HCT116 (cell line): ENCODE measurements at regions not wholly inside any gene's neighbourhood (a gene's known extent, or its start where the extent isn't known, plus 50 kb on each side); places are given as distances from the start of the nearest gene placed in this dataset.

Experiments
- ATAC-seq: fragments of 200-7000 bp; cut with Tn5 transposase; 2 replicates; pipeline ENCODE4 v1.9.1; 2020; ENCODE audit warnings: mild to moderate bottlenecking, moderate library complexity
- BruUV-seq: library from RNA; stranded (reverse); fragments of 400-500 nt; replicated peaks from 2 replicates; lab custom pipeline; 2021; lab: Mats Ljungman, UMichigan
- CTCF ChIA-PET: fragments of 300-600 bp; sonication (Branson Sonifier 250); formaldehyde crosslinking; loops from one replicate; lab custom pipeline; 2021; ENCODE audit warnings: antibody characterized with exemption; lab: Charles Lee
- POLR2A ChIA-PET: fragments of 300-600, 350-600 bp; sonication (Branson Sonifier 250); formaldehyde crosslinking; loops from one replicate; lab custom pipeline; 2021; ENCODE audit warnings: antibody characterized with exemption; lab: Charles Lee
- RAD21 ChIA-PET, 2 experiments: fragments of 300-600 bp; sonication (Branson Sonifier 250); formaldehyde crosslinking; loops; one replicate each; lab custom pipeline; 2023; ENCODE audit warnings: low total read pairs in 2 of 2; ENCODE audit not compliant: uncharacterized antibody in 2 of 2, unreplicated experiment in 2 of 2, low non-redundant PET in 1 of 2; lab: Charles Lee
- DNase-seq: peaks from one replicate; pipeline ENCODE4 v3.0.0-alpha.2; 2010; ENCODE audit warnings: low read depth, low spot score
- H2AFZ ChIP-seq: fragments of 200-600 bp; shearing (Covaris generic), sonication (generic); 2 replicates; pipeline ENCODE4 v1.6.1; 2017; ENCODE audit warnings: low read depth, mixed run types, mixed read lengths, antibody characterized with exemption, low read length; ENCODE audit not compliant: poor library complexity, severe bottlenecking
- H3K27ac ChIP-seq: 2 replicates; pipeline ENCODE4 v1.5.1; 2012; ENCODE audit warnings: low read depth, low read length
- H3K27me3 ChIP-seq: fragments of 200-600 bp; sonication (generic); 2 replicates; pipeline ENCODE4 v1.6.1; 2016; ENCODE audit warnings: mixed run types, low read length, mixed read lengths; ENCODE audit not compliant: insufficient read depth
- H3K36me3 ChIP-seq, 2 experiments: fragments of 200-500 bp in 1 of 2; fragments of 200-600 bp in 1 of 2; sonication (Bioruptor generic) in 1 of 2; sonication (generic) in 1 of 2; 2 replicates each; pipeline versions ENCODE4 v1.5.1 to v1.6.1; 2014 to 2016; ENCODE audit warnings: low read length in 2 of 2, inconsistent platforms in 1 of 2, mixed read lengths in 1 of 2, mixed run types in 1 of 2; ENCODE audit not compliant: insufficient read depth in 2 of 2, control insufficient read depth in 1 of 2
- H3K4me1 ChIP-seq, 2 experiments: fragments of 200-600 bp in 1 of 2; sonication (generic) in 1 of 2; 2 replicates each; pipeline versions ENCODE4 v1.5.1 to v1.6.1; 2012 to 2017; ENCODE audit warnings: low read length in 2 of 2, inconsistent platforms in 1 of 2, mild to moderate bottlenecking in 1 of 2, mixed read lengths in 1 of 2, mixed run types in 1 of 2, moderate library complexity in 1 of 2; ENCODE audit not compliant: insufficient read depth in 2 of 2, control insufficient read depth in 1 of 2
- H3K4me2 ChIP-seq: fragments of 200-600 bp; sonication (generic); 2 replicates; pipeline ENCODE4 v1.6.1; 2017; ENCODE audit warnings: mixed run types, low read length, mixed read lengths
- H3K4me3 ChIP-seq, 2 experiments: fragments of 200-600 bp in 1 of 2; sonication (generic) in 1 of 2; replicated peaks in 1 of 2; 2 replicates each; pipeline ENCODE4 v1.5.1; 2011 to 2016; ENCODE audit warnings: low read length in 2 of 2, control low read depth in 1 of 2, low read depth in 1 of 2, mild to moderate bottlenecking in 1 of 2, mixed read lengths in 1 of 2, mixed run types in 1 of 2
- H3K79me2 ChIP-seq: fragments of 200-600 bp; sonication (generic); 2 replicates; pipeline ENCODE4 v1.6.1; 2017; ENCODE audit warnings: mild to moderate bottlenecking, mixed run types, low read length, moderate library complexity, mixed read lengths; ENCODE audit not compliant: insufficient read depth
- H3K9ac ChIP-seq: fragments of 200-600 bp; sonication (generic); 2 replicates; pipeline ENCODE4 v1.6.1; 2016; ENCODE audit warnings: low read length, mixed read lengths
- H3K9me2 ChIP-seq: fragments of 200-600 bp; sonication (generic), shearing (Covaris generic); 2 replicates; pipeline ENCODE4 v1.6.1; 2017; ENCODE audit warnings: mixed run types, mild to moderate bottlenecking, moderate library complexity; ENCODE audit not compliant: insufficient read depth
- H3K9me3 ChIP-seq, 2 experiments: fragments of 200-500 bp in 1 of 2; fragments of 200-600 bp in 1 of 2; sonication (Bioruptor generic) in 1 of 2; sonication (generic) in 1 of 2; 2 replicates each; pipeline ENCODE4 v1.6.1; 2014 to 2017; ENCODE audit warnings: low read length in 2 of 2, mixed read lengths in 2 of 2, inconsistent platforms in 1 of 2, low read depth in 1 of 2, mild to moderate bottlenecking in 1 of 2, mixed run types in 1 of 2, moderate library complexity in 1 of 2; ENCODE audit not compliant: control insufficient read depth in 1 of 2, insufficient read depth in 1 of 2
- H4K20me1 ChIP-seq: fragments of 200-600 bp; sonication (generic), shearing (Covaris generic); 2 replicates; pipeline ENCODE4 v1.6.1; 2017; ENCODE audit warnings: mixed run types, mild to moderate bottlenecking, moderate library complexity; ENCODE audit not compliant: insufficient read depth
- CBX3 ChIP-seq: IDR thresholded peaks from 2 replicates; pipeline ENCODE4 v1.6.1; 2012; ENCODE audit warnings: low read depth
- CEBPB ChIP-seq: IDR thresholded peaks from 2 replicates; pipeline ENCODE4 v1.6.1; 2012; ENCODE audit warnings: low read depth
- CTCF ChIP-seq, 3 experiments: fragments of 200-600 bp in 1 of 3; sonication (generic) in 1 of 3; IDR thresholded peaks in 2 of 3; conservative IDR thresholded peaks in 1 of 3; 2 replicates each; pipeline ENCODE4 v1.5.1; 2012 to 2017; ENCODE audit warnings: low read depth in 2 of 3, low read length in 2 of 3, antibody characterized with exemption in 1 of 3, borderline replicate concordance in 1 of 3, control low read depth in 1 of 3, mild to moderate bottlenecking in 1 of 3, mixed read lengths in 1 of 3, mixed run types in 1 of 3, moderate library complexity in 1 of 3; ENCODE audit not compliant: insufficient read depth in 1 of 3
- EGR1 ChIP-seq: IDR thresholded peaks from 2 replicates; pipeline ENCODE4 v1.6.1; 2012; ENCODE audit warnings: low read depth
- EZH2 ChIP-seq: fragments of 200-600 bp; sonication (generic); IDR thresholded peaks from 2 replicates; pipeline ENCODE4 v1.6.1; 2017; ENCODE audit warnings: antibody characterized with exemption, mixed run types
- EZH2phosphoT487 ChIP-seq: fragments of 200-600 bp; IDR thresholded peaks from 2 replicates; pipeline ENCODE4 v1.6.1; 2018; ENCODE audit warnings: antibody characterized with exemption, borderline replicate concordance
- JUND ChIP-seq: IDR thresholded peaks from 2 replicates; pipeline ENCODE4 v1.6.1; 2012
- MAX ChIP-seq: IDR thresholded peaks from 2 replicates; pipeline ENCODE4 v1.6.1; 2012
- POLR2A ChIP-seq: IDR thresholded peaks from 2 replicates; pipeline ENCODE4 v1.7.0; 2011; ENCODE audit warnings: borderline replicate concordance; ENCODE audit not compliant: insufficient read depth, insufficient read length; ENCODE audit errors: extremely low read depth
- REST ChIP-seq: IDR thresholded peaks from 2 replicates; pipeline ENCODE4 v1.6.1; 2012; ENCODE audit warnings: low read depth
- SP1 ChIP-seq: IDR thresholded peaks from 2 replicates; pipeline ENCODE4 v1.6.1; 2012; ENCODE audit warnings: low read depth
- SRF ChIP-seq: IDR thresholded peaks from 2 replicates; pipeline ENCODE4 v1.6.1; 2012; ENCODE audit warnings: low read depth
- TCF7L2 ChIP-seq: IDR thresholded peaks from 2 replicates; pipeline ENCODE4 v1.7.0; 2011; ENCODE audit warnings: borderline replicate concordance, inconsistent platforms; ENCODE audit not compliant: insufficient read depth, insufficient read length; ENCODE audit errors: extremely low read depth
- YY1 ChIP-seq: IDR thresholded peaks from 2 replicates; pipeline ENCODE4 v1.6.1; 2011; ENCODE audit warnings: low read length, low read depth, moderate library complexity, mild to moderate bottlenecking; ENCODE audit not compliant: insufficient replicate concordance; ENCODE audit errors: extremely low read depth
- ZFX ChIP-seq: fragments of 450-650 bp; IDR thresholded peaks from 2 replicates; pipeline ENCODE4 v1.6.1; 2017
- ZNF274 ChIP-seq: fragments of 200-500 bp; sonication (Bioruptor generic); IDR thresholded peaks from 2 replicates; pipeline ENCODE4 v1.6.1; 2014; ENCODE audit warnings: mild to moderate bottlenecking, low read depth, low read length, inconsistent platforms
- intact Hi-C: fragments of 100-400 bp; cut with micrococcal nuclease; formaldehyde crosslinking; loops from 2 replicates; pipeline ENCODE4 v1.10.0; 2022

- TF ChIP-seq REST, result no peak
- no peak for TF ChIP-seq EZH2
- no peak for TF ChIP-seq CTCF (IDR thresholded peaks at IDR 0.05 in 2 of 3, conservative IDR thresholded peaks at IDR 0.05 in 1 of 3; ENCODE audit: borderline replicate concordance in 1 of 3, insufficient read depth in 1 of 3, low read depth in 2 of 3, low read length in 2 of 3)
- TF ChIP-seq EGR1, result no peak
- no peak for TF ChIP-seq POLR2A
- TF ChIP-seq, all 23 proteins: peak for 0
These were observed 467.7 kb upstream of the KLF6 start (continued) for GRCh38 chr10:4252701-4253100.

- Histone ChIP-seq H3K36me3 (no peaks in the 10 kb centered on the region), H3K4me2 (no peak overlapping the region)
- RAD21 ChIA-PET, result no interaction called here
These were observed 465.5 kb upstream of the KLF6 start for GRCh38 chr10:4250587-4250887.

More at GRCh38 chr10:4250587-4250887, 465.5 kb upstream of the KLF6 start:
- no peak for DNase-seq
- Histone ChIP-seq H3K9me3 (no peaks in the 10 kb centered on the region), H3K27ac (no peak overlapping the region), H3K9me2 (no peaks in the 10 kb centered on the region), H3K9ac (no peak overlapping the region), H3K79me2 (no peaks in the 10 kb centered on the region), H3K4me1 (peaks cover 0 to 25% of the 10 kb centered on the region in 2 experiments; a peak in 2 of 4 replicates), H2AFZ (no peak overlapping the region), H3K27me3 (no peaks in the 10 kb centered on the region), H3K4me3 (no peak overlapping the region), H4K20me1 (no peaks in the 10 kb centered on the region)
- ATAC-seq, result no peak
- no TSS peak for BruUV-seq
- ChIA-PET CTCF (no interaction called here), POLR2A (no interaction called here)
- intact Hi-C loops, result no loop called here
- no peak for TF ChIP-seq JUND
- TF ChIP-seq ZNF274, result no peak
- TF ChIP-seq ZFX, result no peak
- TF ChIP-seq EZH2phosphoT487, result no peak
- TF ChIP-seq POLR2A, result no peak
- TF ChIP-seq SP1, result no peak
- TF ChIP-seq CBX3, result no peak
- no peak for TF ChIP-seq EZH2
- no peak for TF ChIP-seq YY1
- TF ChIP-seq TCF7L2, result no peak
- TF ChIP-seq REST, result no peak
- TF ChIP-seq SRF, result no peak
- TF ChIP-seq CEBPB, result no peak
- TF ChIP-seq MAX, result no peak
